Left ventricle myocardium superior (tissue), 1 donor: ENCODE measurements at regions not wholly inside any gene's neighbourhood (a gene's known extent, or its start where the extent isn't known, plus 50 kb on each side); places are given as distances from the start of the nearest gene placed in this dataset.

Experiments used
- ATAC-seq: fragments of 200-7000 bp; cut with Tn5 transposase; one replicate; pipeline ENCODE4 v1.9.1; 2020; ENCODE audit warnings: mild to moderate bottlenecking, moderate library complexity
- DNase-seq: peaks from one replicate; pipeline ENCODE4 v3.0.0-alpha.2; 2020
- intact Hi-C: fragments of 100-400 bp; cut with micrococcal nuclease; formaldehyde crosslinking; loops from one replicate; pipeline ENCODE4 v1.11.0; 2022
- donor health status: DM: no; HTN: yes; CAD: no; lungs with severe emphysema.

DNA sequence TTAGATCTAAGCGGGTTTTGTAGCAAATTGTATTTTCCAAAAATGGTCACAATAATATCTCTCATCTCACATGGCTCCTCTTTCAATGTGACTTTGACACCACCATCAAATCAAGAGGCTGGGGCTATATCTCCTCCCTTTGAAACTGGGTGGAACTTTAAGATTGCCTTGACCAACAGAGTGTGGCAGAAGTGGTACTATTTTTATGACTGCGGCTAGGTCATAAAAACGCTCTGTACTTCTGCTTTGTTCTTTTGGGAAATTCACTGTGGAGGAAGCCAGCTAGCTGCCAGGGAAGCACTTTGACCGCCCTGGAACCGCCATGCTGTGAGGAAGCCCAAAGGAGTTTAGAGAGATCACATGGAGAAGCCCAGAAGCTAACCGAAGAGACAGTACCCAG, 50.7 kb upstream of the ACOT11 start:
- intact Hi-C loops: no loop called here
- ATAC-seq (no peak), DNase-seq (no peak)

DNA sequence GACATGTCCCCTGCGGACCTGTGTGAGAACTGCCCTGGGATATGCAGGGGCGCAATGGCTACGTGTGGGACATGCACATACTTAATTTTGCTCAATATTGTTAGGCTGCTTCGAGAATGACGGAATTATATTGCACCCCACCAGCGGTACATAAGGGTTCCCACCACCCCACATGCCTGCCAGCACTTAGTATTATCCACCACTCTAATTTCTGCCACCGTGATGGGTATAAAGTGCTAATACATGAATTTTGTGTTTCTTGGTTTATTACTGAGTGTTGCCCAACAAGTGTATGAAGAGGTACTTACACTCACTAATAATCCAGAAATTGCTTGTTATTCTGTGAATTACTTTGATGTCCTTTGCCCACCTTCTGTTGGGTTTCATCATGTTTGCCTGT, 52.1 kb upstream of the ACOT11 start:
- no peak for DNase-seq
- intact Hi-C loops: no loop called here
- no peak for ATAC-seq

DNA sequence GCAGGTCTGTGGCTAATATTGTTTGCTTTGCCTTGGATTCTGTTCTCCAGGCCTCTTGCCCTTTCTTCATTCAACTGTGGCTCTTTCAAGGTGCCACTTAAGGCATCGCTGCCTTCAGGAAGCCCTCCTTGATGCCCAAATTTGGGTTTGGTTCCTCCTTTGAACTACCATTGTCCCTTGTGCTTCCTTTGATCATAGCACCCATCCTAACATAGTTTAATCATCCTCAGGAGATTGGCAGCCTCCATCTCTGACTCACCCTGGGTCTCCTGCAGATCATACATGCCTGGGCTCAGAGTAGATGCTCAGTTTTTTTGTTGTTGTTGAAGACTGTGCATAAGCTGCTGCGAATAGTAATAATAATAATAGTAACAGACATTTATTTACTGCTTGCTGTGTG, 54.4 kb upstream of the ACOT11 start:
- intact Hi-C loops: no loop called here
- ATAC-seq: no peak
- DNase-seq: no peak

DNA sequence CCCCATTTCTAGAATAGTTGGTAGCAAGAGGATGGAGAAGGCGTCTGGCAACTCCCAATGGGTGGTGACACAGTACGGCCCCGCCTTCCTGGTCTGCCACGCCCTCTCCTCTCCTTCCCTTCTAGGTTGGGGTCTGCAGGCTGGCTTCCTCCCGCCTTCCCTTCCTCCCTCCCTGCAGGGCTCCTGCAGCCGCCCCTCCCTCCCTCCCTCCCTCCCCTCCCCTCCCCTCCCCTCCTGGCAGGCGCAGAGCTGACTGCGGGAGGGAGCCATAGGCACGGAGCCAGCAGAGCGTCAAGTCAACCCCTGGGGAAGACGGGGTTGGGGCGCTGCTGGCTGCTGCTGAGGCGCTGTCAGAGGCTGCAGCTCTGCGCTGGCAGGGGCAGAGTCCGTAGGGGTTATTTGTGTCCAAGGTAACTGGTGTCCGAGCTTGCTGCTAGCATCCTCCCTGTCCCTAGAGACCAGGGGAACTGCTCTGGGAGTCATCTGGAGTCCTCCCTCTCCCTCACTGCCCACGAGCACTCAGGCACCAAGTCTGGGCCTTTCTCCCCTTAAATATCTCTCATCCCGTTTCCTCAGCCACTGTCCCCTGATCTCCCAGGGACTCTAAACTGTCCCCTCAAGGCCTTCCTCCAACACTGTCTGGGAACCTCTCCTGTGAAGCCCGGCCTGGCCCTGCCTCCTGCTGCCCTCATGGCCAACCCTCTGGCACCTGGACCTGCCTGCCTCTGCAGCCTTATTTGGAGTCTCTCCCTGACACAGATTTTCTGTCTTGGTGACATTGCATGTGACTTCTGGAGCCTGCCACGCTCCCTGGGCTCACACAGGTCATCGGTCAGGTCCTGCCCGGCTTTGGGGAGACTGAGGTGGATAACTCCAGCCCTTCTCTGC, 57.4 kb upstream of the ACOT11 start:
- ATAC-seq (peak; percentile 3), DNase-seq (peak; percentile 53)
- intact Hi-C loops: no loop called here

DNA sequence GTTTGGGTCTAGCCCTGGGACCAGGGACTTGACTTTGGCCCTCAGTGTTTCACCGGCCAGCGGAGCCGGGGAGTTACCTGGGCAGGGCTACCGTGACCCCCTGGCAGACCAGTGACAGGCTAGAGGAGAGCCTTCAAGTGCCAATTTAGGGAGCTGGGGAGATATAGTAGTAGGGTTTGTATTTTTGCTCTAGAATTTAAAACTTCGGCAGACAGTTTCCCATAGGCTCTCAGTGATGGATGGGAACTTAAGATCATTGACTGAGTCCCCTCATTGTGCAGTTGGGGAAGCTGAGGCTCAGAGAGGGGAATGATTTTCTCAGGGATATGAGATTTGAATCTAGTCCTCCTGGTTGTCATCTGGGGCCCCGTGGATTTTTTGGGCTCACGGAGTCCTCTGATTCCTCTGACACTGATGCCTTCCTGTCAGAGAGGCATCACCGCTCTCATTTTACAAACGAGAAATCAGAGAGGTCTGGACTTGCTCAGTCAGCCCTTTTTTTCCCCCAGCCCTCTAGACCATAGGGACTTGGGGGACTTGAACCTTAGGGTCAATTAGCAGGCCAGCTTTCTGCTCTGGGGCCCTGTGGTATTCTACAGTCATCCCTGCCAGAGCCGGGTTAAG, 58.3 kb upstream of the ACOT11 start:
- no peak for DNase-seq
- intact Hi-C loops: loop anchor here (5.0 kb wide), 2 partner anchors 82 to 362 kb away; partner anchors contain the start of gene SSBP3

DNA sequence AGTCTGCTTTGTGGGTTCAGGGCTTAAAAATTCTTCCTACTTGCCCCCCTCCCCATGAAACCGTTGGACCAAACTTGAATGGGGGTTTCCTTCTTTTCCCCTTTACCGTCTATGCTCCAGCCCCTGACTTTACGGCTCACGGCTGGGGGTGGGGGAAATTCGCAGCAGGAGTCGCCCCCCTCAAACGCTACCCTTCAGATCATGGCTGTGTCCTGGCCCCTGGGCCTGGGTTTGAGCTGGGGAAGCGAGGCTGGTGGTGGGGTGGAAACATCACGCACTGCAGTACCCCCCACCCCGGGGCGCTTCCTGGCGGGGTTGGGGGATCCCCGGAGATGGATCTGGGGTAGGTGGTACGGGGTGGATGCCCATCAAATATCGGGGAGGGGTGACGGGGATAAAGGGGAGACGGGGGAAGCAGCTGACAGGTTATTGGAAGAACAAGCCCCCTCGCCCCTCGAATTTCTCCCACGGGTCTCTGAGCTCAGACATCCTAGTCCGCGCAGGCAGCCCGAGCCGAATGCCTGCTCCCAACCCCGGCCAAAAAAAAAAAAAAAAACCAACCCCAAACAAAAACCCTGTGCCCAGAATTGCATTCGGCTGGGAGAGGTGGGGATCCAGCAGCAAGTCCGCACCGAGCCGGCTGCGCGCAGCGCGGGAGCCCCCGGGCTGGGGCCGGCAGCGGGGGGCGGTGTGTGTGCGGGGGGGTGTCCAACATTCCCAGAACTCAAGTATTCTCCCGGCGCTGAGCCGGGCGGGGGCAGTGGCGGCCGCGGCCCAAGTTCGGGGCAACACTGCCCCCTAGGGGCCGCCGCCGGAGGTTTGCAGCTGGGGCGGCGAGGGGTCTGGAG, 59.0 kb upstream of the ACOT11 start:
- intact Hi-C loops: loop anchor here (5.0 kb wide), 2 partner anchors 82 to 362 kb away; partner anchors contain the start of gene SSBP3
- peak; percentile 79 for ATAC-seq
- DNase-seq: peak; percentile 90

More for the DNA sequence above, 58.3 kb upstream of the ACOT11 start:
- ATAC-seq: no peak

DNA sequence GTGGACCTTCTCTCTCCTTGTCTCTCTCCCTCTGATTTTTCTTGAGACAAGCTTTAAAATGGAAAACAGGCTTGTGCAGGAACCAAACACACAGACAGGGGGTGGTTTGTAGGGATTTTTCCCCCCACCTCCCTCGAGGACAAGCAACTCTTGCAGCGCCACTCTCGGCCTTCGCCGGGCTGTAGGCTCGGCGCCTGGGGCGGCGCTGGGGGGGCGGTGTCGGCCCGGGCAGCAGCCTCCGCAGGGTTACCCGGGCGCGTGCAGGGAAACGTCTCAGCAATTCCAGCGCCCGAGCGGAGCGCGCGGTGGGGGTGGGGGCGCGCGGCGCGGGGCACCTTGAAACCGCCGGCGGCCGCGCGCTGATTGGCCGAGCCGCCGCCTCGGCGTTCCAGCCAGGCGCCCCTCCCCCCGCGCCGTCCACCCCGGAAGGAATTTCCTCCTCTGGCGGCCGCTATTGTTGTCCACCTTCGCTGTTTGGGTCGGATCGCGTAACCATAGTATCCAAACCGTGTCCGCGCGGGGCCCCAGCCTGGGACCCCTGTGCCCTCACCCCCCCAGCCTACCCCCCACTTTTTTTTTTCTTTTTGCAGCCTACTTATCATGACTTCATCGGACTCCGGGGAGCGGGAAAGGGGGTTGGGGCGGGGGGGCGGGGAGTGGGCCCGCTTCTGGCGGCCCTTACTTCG, 59.8 kb upstream of the ACOT11 start:
- DNase-seq: peak; percentile 97
- peak; percentile 85 for ATAC-seq
- intact Hi-C loops: loop anchor here (5.0 kb wide), 2 partner anchors 81 to 361 kb away; partner anchors contain the start of gene SSBP3

DNA sequence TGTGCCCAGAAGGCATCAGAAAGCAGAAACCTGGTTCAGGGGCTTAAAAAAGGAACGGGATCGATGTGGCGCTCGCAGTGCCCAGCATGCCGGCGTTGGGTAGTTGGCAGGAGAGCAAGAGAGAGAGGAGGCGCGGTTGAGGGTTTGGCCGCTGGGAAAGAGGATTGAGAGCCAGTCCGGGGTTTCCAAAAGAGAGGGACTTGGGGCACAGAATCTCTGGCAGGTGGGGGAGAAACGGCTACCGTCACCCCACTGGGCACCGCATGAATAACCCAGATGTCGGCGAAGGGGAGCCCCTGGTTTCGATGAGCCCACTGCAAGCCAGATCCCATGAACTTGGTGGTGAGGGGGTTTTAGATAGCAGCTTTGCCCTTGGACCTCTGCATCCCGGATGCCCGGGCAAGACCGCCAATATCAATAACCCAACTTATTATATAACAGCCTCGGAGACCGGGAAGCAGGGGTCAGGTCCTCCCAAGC, 60.4 kb upstream of the ACOT11 start:
- DNase-seq (peak; percentile 46), ATAC-seq (peak; percentile 30)
- intact Hi-C loops: loop anchor here (5.0 kb wide), 2 partner anchors 80 to 360 kb away; partner anchors contain the start of gene SSBP3

DNA sequence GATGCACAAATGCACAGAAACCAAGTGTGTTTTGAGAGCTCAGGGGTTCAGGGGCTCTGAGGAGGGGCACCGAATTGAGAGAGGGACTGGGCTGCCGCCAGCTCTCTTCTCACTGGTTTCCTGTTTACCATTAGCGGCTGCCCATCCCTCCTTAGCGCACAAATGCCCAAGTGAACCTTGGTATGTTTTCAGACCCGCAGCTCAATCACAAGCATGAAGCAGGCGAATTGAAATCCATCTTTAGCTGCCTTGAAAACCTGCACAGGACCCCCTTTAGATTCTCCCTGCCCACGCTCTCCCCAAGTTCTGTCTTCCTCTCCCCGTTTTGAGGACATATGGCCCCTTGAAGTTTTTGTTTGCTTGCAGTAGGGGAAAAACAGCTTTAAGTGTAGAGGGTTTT, 61.1 kb upstream of the ACOT11 start:
- DNase-seq: no peak
- ATAC-seq: no peak
- intact Hi-C loops: loop anchor here (5.0 kb wide), 2 partner anchors 80 to 360 kb away; partner anchors contain the start of gene SSBP3

DNA sequence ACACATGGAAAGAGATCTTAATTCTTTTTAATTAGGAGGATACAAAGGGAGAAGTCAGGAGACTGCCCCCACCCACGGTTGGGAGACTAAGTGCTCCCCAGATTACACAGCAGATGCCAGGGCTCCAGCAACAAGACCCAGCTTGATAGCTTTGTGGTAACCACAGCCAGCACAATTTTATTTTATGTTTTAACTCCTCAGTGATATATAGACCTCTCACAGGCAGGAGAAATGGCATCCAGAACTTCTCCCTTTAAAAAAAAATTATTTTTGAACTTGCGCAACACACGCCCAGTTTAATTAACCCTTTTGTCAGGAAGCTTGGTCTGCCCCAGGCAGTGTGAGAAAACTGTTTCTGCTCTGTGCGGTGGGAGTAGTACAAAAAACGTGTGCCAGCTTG, 62.6 kb upstream of the ACOT11 start:
- ATAC-seq: no peak
- intact Hi-C loops: loop anchor here (5.0 kb wide), 2 partner anchors 78 to 358 kb away; partner anchors contain the start of gene SSBP3
- DNase-seq: no peak

DNA sequence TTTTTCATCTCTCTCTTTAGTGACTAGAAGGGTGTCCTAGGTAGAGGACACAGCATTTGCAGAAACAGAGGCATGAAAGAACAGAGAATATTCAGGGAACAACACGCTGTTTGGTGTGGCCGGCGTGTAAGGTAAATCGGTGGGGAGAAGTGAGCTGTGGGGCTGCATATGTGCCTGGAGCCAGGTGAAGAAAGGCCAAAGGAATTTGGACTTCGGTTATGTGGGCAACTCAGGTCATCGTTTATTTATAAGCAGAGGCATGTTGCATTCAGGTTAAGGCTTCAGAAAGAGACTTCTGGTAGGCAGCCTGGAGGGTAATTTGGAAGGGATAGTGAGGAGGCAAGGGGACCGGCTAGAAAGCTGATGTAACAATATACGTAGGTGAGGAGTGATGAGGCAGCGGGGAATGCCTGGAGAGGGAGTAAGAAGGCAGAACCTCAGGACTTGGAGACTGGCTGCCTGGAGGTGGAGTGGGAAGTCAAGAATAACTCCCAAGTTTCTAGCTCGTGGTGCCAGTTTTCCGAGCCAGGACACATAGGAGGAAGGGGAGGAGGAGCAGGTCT, 64.1 kb upstream of the ACOT11 start:
- ATAC-seq: no peak
- intact Hi-C loops: loop anchor here (5.0 kb wide), 1 partner anchor 67 kb away; no protein-coding TSS in a partner anchor
- DNase-seq: no peak

DNA sequence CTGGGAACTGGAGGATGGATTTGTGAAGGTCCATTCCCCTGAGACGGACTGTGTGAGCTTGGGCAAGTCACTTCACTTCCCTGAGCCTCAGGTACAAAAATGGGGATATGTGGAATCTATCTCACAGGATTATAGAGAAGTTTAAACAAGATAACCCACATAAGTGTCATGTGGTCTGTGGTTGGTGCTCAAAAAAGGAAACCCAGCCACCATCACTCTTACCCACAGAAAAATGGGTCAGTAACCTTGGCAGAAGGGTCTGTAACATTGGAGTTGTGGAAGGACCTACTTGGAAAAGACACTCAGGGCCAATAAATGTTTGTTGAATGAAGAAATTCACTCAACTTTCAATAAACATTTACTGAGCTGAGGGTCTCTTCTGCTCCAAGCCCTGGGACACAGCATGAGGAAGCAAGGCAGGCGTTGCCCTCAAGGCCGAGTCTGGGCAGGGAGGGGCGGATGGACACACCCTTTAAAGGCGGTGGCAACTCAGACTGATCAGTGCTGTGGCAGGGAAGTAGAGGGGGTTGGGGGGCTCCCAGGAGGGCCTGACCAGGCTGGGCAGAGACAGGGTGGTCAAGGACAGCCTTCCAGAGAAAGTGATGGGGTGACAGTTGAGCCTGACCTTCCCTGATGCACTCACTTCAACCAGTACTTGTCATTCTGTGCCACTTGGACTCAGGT, 66.7 kb upstream of the ACOT11 start:
- intact Hi-C loops: loop anchor here (5.0 kb wide), 1 partner anchor 64 kb away; no protein-coding TSS in a partner anchor
- DNase-seq (no peak), ATAC-seq (no peak)

DNA sequence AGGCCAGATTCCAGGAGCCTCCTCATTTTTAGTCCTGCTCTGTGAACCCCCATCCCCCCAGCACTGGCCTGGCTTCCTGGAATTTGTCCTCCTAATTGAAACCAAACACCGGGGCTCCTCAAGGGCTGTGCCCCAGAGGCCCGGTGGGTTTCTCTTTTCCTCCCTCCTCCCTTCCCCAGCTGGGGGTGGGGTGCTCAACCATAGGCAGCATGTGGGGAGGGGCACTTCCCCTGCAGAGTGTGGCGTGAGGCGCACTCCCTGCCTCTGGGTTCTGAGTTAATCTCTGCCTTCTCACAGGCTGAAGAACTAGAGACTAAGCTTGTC, 67.5 kb upstream of the ACOT11 start:
- ATAC-seq: peak; percentile 24
- no peak for DNase-seq
- intact Hi-C loops: loop anchor here (5.0 kb wide), 1 partner anchor 63 kb away; no protein-coding TSS in a partner anchor

DNA sequence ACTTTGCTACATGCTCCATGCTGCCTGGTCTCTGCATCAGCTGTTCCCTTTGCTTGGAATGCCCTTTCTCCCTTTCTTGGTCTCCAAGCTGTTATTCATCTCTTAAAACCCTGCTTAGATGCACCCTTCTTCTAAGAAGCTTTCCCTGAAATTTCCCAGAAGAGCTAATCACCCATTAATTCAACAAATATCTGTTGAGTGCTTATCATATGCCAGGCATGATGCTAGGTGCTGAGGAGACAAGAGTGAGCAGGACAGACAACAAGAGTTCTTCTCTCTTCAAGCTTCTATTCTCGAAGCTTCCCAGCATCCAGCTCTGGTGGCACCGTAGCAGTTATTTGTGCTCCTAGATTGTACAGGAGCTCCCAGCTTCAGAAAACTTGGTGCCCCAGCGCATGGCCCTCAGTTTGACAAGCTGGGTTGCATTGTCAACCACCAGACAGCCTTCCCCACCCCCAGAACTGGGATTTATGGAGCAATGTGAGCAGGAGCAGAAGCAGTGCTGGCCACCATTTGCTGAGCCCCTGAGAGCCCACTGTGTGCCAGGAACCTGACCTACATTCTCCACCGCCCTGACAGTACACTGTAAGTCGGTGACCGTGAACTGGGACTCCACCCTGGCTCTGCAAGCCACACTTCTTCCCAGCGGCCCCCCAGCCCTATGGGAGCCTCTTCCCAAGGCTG, 68.0 kb upstream of the ACOT11 start:
- intact Hi-C loops: loop anchor here (5.0 kb wide), 1 partner anchor 63 kb away; no protein-coding TSS in a partner anchor
- ATAC-seq (no peak), DNase-seq (no peak)

DNA sequence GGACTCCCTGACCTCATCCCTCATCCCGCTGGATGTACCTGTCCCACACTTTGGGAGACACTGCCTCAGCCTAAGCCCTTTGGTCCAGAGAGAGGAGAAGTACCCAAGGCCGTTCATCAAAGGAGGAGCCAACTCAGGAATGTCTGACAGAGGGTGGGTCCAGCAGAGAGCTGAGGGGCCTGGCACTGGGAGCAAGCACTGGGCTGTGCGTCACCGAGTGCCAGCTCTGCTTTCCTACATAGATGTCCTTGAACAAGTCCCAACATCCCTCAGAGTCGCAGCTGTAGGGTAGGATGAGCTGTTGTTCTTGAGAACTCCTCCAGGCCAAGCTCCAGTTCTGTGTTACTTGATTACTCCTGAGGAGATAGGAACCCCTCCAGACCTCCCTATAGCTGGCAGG, 68.8 kb upstream of the ACOT11 start:
- intact Hi-C loops: no loop called here
- ATAC-seq (no peak), DNase-seq (no peak)

DNA sequence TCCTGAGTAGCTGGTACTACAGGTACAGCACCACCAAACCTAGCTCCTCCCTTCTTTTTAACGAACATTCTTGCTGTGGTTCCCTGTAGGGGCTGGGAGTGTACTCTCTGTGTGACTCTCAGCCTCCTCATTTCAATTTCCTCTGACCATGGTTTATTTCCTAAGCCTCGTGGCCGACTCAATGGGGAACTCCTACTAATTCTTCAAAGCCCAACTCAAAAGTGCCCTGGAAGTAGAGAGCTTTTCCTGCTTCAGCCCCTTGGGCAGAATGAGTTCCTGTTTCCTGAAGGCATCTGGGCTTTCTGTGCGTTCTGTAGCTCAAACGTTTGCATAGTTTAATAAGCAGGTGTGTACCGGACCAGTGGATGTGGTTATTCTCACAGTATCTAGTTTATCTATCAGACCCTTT, 70.9 kb upstream of the ACOT11 start:
- intact Hi-C loops: no loop called here
- DNase-seq: no peak
- ATAC-seq: no peak

DNA sequence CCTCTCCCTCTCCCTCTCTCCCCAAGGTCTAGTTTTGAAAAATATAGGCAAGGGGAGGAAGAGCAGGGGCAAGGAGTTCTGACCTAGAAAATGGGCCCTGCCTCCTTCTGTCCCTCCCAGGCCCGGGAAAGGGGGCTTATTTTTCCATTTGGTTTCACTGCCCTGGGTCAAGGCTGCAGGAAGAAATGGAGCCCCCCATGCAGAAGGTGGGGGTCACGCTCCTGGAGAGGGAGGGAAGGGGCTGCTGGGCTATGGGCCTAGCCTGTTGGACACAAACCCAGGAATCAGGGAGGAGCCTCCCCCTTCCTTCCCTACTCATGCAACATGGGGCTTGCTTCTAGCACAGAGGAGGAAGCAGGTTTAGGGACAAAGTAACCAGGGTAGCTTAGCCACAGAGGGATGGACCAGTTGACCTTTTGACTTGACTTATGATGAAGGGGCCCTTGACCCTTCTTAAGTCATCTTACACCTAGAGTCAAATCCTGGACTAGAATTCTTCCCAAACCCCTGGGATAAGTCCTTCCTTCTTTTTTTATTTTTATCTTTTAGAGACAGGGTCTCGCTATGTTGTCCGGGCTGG, 70.4 kb upstream of the SSBP3 start:
- DNase-seq (no peak), ATAC-seq (no peak)
- intact Hi-C loops: no loop called here
